ENCODE measurements at regions not wholly inside any gene's neighbourhood (a gene's known extent, or its start where the extent isn't known, plus 50 kb on each side); places are given as distances from the start of the nearest gene placed in this dataset.

DNA sequence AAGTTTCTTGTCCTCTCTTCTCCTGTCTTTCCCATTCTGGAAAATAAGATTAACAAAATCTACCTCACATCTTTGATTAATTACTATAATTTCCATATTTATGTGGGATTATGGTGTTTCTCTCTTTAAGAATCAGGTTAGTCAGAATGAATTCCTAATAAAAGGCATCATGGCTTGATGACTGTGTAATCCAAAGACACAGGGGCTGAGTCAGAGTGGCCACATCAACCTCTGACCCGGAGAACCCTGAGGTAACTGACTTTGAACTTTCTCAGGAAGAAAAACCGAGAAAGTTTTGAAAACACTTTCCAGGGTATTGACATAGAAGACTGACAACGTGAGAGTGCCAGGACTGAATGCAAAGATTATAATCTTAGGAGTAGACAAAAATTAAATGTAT is 170.3 kb upstream of the MCTP2 start:
- in situ Hi-C loops (cut with MboI; ENCODE audit: low sequenced_read_pairs) = no loop called here

DNA sequence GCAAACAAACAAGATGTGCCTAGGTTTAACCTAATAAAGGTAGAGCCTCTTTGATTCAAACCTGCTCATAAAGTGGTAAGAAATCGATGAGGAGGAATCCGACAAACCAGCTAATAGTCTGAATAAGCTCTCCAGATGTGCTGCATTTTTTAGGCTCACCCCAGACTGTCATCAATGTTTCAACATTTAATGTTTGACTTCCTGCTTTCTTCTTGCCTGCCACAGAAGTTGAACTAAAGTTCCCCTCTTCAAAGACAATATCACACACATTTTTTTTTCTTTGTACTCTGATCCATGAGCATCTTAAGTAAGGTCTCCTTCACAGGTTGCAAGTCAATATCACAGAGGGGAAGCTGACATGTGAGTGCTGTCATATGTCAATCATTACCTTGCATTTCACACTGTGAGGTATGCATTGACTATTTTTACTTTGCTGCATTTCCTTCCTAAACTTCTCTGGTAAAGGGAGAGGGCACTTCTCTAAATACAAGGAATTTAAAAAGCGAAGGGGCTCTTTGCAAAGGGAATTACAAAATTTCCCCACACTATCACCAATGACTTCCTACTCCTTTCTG is 172.3 kb upstream of the MCTP2 start:
- in situ Hi-C loops (cut with MboI; ENCODE audit: low sequenced_read_pairs) = no loop called here

GRCh38 chr15:94057305-94057704 is 174.1 kb upstream of the MCTP2 start:
- in situ Hi-C loops (cut with MboI; ENCODE audit: low sequenced_read_pairs) = no loop called here

DNA sequence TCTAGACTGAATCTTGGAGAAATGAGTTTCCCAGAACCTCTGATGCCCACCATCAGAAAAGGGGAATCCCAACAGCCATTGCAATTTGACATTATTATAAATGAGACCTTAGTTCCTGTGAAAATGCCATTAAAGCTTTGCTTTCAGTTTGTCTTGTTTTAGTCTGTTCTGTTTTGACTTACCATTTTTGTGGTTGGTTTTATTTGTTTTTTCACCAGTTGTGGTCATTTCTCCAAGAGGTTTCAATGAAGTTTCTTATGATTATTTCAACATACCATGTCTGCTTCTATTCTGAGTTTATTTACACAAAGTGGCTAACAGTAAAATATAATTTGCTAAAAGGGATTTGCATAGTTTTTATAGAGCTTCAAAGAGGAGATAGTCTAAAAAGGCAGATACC is 175.0 kb upstream of the MCTP2 start:
- in situ Hi-C loops (cut with MboI; ENCODE audit: low sequenced_read_pairs) = no loop called here

- in situ Hi-C loops (cut with MboI; ENCODE audit: low sequenced_read_pairs) = no loop called here
Measured at GRCh38 chr15:94053626-94054025, 177.7 kb upstream of the MCTP2 start.

DNA sequence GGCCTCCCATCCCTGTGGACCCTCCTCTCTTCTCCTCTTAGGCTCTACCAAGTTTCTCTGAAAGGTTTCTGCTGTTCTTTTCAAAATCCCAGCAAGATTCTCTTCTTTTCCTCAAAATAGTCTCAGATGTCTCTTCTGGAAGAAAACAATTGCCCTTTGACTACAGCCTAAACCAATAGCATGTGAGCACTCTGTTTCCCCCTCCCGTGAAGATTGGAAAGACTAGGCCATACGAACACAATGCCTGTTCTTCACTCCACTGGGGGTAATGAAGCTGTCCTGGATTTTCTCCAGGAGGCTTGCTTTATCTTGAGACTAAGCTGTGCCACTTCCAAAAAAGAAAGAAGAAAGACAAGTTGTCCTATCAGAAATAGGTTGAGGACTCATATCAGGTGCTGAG is 178.7 kb upstream of the MCTP2 start:
- in situ Hi-C loops (cut with MboI; ENCODE audit: low sequenced_read_pairs) = no loop called here

GRCh38 chr15:94047566-94047965 is 183.8 kb upstream of the MCTP2 start:
- in situ Hi-C loops (cut with MboI; ENCODE audit: low sequenced_read_pairs) = no loop called here

GRCh38 chr15:94042180-94042928 is 189.0 kb upstream of the MCTP2 start:
- in situ Hi-C loops (cut with MboI; ENCODE audit: low sequenced_read_pairs) = no loop called here

DNA sequence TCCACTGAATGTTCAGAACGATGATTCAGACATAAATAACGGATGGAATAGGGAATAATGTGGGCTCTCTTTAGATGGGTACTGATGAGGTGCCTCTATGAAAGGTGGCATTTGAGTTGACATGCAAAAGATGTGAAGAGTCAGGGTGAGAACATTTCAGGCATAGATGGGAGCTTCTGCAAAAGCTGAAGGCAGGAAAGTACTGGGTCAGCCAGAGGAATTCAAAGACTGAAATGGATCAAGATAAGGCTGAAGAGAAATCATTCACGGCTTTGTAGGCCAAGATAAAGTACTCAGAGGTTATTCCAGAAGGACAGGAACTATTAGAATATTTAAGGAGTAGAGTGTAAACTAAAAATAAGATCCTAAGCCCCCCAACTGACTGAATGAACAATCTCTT is 189.6 kb upstream of the MCTP2 start:
- in situ Hi-C loops (cut with MboI; ENCODE audit: low sequenced_read_pairs) = no loop called here

DNA sequence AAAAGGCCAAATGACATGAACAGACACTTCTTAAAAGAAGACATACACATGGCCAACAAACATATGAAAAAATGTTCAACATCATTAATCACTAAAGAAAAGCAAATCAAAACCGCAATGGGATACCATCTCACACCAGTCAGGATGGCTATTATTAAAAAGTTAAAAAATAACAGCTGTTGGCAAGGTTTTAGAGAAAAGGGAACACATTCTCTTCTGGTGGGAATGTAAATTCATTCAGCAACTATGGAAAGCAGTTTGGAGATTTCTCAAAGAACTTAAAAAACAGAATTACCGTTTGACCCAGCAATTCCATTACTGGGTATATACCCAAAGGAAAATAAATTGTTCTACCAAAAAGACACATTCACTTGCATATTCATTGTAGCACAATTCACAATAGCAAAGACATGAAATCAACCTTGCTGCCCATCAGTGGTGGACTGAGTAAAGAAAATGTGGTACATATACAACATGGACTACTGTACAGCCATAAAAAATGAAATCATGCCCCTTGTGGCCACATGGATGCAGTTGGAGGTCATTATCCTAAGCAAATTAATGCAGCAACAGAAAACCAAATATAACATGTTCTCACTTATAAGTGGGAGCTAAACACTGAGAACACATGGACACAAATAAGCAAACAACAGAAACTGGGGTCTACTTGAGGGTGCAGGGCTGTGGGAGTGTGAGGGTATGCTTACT is 190.7 kb upstream of the MCTP2 start:
- in situ Hi-C loops (cut with MboI; ENCODE audit: low sequenced_read_pairs) = no loop called here

DNA sequence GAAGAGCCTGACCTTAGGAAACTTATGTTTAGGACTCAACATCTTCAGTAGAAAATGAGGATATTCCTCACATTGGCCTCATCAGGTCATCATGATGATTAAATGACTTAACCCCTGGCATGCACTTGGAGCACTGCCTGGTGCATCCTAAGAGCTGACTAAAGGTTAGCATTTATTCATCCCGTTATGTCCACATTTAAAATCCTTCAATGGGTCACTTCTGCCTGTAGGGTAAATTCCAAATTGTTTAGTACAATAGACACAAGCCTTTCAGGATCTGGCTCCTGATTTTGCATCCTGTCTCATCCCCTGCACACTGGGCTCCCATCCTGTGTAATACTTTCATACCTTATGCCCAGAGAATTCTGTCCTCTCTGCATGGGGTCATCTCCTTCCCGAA is 195.2 kb upstream of the MCTP2 start:
- in situ Hi-C loops (cut with MboI; ENCODE audit: low sequenced_read_pairs) = no loop called here

DNA sequence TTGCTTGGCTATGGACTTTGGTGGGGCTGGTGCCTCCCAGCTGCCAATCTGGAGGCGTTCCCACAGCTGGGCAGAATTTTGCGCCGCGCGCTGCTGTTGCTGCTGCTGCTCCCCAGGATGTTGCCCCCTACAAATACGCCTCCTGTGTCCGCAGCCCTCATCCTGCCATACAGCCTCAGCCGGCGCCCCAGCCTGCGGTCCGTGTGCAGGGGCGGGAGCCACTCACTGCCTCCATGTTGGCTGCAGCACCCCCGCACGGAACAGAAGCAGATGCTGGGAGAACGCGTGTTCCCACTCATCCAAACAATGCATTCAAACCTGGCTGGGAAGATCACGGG is 197.7 kb upstream of the MCTP2 start:
- in situ Hi-C loops (cut with MboI; ENCODE audit: low sequenced_read_pairs) = no loop called here

- in situ Hi-C loops (cut with MboI; ENCODE audit: low sequenced_read_pairs) = no loop called here
Measured at GRCh38 chr15:94033014-94033682, 198.2 kb upstream of the MCTP2 start.

DNA sequence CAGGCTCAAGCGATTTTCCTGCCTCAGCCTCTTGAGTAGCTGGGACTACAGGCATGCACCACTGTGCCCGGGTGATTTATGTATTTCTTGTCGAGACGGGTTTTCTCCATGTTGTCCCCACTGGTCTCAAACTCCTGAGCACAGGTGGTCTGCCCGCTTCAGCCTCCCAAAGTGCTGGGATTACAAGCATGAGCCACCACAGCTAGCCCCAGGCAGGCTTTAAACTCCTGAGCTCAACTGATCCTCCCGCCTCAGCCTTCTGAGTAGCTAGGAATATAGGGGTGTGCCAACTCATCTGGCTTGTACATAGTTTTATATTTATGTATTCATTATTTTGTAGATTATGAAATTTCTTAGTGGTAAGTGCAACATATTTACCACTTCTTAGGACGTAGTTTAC is 198.8 kb upstream of the MCTP2 start:
- in situ Hi-C loops (cut with MboI; ENCODE audit: low sequenced_read_pairs) = no loop called here

GRCh38 chr15:94031072-94031471 is 200.3 kb upstream of the MCTP2 start:
- in situ Hi-C loops (cut with MboI; ENCODE audit: low sequenced_read_pairs) = no loop called here

- in situ Hi-C loops (cut with MboI; ENCODE audit: low sequenced_read_pairs) = no loop called here
Measured at GRCh38 chr15:94029495-94029894, 201.9 kb upstream of the MCTP2 start.

DNA sequence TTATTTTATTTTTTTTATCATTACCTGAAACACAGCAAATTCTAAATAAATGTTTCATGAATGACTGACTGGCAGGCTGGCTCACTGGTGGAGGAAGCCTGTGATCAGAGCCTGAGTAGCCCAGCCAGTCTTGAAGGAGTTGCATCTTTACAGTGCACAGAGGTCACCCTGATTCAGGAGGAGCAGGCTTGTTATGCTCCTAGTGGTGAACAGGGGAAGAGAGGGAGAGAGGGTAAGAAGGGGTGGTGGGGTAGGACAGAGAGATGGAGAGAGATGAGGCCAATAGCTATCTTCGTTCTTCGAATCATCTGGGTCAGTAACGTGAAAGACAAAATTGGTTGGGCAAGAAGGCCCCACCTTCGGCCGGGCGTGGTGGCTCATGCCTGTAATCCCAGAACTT is 202.6 kb upstream of the MCTP2 start:
- in situ Hi-C loops (cut with MboI; ENCODE audit: low sequenced_read_pairs) = no loop called here

- in situ Hi-C loops (cut with MboI; ENCODE audit: low sequenced_read_pairs) = no loop called here
Measured at GRCh38 chr15:94028121-94028520, 203.2 kb upstream of the MCTP2 start.

DNA sequence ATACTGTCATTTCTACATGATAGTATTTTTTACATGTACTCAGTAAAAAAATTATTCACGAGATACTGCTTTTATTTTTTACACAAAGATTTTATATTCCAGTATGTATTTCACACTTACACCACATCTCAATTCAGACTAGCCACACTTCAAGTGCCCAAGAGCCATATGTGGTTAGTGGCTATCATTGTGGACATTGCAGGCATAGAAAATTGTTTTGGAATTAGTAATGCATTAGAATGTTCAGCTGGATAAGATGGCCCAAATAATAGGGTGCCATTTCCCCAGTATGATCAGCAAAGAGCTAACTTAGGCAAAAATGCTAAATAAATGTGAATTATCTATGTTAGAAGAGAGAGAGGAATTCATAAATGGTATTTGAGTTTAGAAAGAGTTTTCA is 203.8 kb upstream of the MCTP2 start:
- in situ Hi-C loops (cut with MboI; ENCODE audit: low sequenced_read_pairs) = no loop called here

DNA sequence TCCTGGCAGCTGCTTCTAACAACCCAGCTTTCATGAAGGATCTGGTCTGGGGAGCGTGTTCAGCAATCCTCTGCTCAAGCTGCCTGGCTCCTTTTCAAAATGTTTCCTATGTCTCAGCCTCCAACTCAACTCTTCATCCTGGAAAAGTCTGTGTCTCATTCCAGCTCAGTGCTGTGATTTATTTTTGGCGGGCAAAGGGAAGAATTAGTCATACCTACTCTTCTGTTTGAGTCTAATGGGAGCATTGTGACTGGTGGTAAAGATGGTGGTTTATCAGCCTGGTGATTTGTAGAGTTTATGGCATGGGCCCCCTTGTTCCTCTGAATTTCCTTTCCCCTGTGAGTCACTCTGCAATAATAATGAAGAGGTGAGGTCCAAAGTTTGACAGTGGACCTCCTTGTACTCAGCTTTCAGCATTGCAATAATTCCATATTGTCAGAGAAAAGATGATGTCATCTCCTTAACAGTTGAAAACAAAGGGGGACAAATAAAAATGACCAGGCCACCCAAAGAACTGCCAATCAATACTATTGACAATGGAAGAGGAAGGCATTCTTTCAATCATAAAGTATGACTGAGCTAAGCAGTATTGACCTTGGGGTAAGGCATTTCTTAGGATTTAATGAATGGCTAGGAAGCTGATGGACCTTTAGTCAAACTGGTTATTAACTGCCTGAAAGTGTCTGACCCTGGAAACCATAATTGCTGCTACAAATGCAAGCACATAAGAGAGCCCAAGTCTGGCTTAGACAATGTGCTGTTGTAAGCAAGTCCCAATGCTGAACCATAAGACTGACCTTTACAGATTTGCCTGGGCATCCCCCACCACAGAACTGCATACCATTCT is 204.7 kb upstream of the MCTP2 start:
- in situ Hi-C loops (cut with MboI; ENCODE audit: low sequenced_read_pairs) = no loop called here

- in situ Hi-C loops (cut with MboI; ENCODE audit: low sequenced_read_pairs) = no loop called here
Measured at GRCh38 chr15:94023531-94023930, 207.8 kb upstream of the MCTP2 start.
